ENCODE measurements at regions not wholly inside any gene's neighbourhood (a gene's known extent, or its start where the extent isn't known, plus 50 kb on each side); places are given as distances from the start of the nearest gene placed in this dataset.
"Not testable (repeated sequence)": the region's sequence is repeated elsewhere in the genome, so short reads cannot be mapped to it uniquely, and the experiment has no call there.

DNA sequence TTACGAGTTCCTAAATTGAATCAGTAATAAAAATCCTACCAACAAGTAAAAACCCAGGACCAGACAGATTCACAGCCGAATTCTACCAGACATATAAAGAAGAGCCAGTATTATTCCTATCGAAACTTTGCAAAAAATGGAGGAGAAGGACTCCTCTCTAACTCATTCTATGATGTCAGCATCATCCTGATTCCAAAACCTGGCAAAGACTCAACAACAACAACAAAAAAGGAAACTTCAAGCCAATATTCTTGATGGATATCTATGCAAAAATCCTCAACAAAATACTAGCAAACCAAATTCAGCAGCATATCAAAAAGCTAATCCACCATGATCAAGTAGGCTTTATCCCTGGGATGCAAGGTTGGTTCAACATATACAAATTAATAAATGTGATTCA lies 84.6 kb upstream of the ADRB2 start:
- not testable (repeated sequence) for DNase-seq (ENCODE audit: low read depth, low spot score)

DNA sequence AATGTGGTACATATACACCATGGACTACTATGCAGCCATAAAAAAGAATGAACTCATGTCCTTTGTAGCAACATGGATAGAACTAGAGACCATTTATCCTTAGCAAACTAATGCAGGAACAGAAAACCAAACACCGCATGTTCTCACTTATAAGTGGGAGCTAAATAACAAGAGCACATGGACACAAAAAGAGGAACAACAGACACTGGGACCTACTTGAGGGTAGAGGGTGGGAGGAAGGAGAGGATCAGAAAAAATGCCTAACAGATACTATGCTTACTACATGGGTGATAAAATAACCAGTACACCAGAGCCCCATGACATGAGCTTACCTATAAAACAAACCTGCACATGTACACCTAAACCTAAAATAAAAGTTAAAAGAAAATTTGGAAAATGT lies 82.0 kb upstream of the ADRB2 start:
- DNase-seq (ENCODE audit: low read depth, low spot score), result not testable (repeated sequence)

DNA sequence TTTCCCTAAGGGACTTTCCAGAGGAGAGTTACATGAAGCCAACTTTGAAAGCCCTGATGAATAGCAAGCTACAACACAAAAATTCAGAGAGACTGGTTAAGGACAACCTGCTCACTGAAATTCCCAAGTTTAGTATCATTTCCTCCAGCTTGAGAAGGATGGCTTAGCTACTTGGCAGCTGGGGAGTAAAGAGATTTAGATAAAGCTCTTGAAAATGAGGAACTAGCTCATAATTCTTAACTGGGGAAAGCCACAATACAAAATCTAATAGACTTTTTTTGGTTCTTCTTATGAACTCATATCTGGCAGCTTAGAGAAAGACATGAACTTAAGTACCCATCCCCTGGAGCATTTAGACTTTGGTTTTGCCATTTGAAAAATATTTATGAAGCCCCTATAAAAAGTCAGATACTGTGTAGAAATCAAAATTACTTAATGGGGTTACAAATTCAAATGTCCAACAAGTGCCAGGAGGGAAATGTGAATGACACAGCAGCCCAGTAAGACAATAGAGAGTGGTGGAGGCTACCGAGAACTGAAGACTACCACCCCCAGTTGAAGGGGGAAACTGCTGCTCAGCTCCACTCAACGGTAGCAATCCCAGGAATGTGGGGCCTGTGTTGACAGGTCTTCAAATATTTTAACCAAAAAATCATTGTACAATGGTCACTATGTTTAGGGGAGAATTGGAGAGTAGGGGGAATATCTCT lies 79.4 kb upstream of the ADRB2 start:
- DNase-seq (ENCODE audit: low read depth, low spot score), result no peak

DNA sequence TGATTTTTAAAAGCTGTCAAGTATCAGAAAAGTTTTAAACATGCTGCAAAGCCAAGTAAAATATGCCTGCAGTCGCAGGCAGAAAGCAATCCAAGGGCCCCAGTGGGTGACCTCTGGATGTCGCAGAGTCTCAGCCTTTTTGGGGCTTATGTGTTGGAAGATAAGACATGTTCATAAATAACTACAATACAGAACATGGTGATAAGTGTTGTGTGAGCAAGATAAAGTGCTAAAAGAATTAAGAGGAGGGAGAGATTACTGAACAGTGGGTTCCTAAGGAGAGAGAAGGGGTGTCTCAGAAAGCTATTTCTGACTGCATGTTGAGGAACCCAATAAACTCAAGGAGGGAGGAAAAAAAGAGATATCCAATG lies 78.9 kb upstream of the ADRB2 start:
- DNase-seq (ENCODE audit: low read depth, low spot score), result no peak

DNA sequence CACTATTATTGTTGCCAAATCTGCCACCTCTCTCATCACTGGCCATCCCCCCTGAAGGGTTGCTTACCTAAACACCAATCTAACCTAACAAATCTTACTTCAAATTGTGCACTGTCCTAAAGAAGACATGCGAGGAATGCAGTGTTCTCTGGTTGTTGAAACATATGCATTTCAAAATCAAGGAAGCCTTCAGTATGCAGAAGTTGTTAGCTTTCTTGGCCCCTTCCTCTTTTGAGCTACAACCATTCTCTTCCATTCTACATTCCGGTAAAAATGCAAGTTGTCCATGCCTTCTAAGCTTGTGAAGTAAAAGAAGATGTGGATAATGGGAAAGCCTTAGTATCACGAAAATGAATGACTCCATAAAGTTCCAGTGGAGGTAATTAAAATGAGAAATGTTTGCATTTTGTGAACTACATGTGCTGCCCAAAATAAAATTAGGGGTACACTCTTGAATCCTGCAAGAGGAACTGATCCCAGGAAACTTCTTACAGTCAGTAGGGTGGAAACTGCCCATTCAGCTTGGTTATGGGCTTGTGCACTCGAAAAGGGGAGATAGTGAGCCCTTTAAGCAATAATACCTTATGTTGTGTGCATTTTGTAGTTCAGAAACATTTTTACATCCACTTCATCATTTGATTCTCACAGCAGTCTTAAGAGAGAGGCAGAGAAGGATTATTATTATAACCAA lies 77.6 kb upstream of the ADRB2 start:
- no peak for DNase-seq (ENCODE audit: low read depth, low spot score)

DNA sequence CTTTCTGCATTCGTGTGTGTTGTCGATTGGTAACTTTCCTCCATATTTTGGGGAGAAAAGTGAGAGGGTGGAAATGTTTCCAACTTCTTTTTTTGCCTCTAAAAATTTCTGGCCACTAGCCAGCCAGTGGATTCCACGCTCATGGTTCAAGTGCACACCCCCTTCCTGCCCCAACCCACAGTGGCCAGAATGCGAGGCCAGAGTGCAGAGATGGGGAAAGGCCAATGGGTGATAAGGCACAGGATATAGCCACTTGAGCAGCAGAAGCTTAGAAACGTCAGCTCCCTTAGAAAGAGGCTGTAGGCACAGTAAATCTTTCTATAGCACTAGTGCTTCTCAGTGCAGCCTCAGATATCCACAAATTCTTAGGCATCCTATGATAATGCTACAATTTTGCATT lies 75.8 kb upstream of the ADRB2 start:
- DNase-seq (ENCODE audit: low read depth, low spot score), result no peak

DNA sequence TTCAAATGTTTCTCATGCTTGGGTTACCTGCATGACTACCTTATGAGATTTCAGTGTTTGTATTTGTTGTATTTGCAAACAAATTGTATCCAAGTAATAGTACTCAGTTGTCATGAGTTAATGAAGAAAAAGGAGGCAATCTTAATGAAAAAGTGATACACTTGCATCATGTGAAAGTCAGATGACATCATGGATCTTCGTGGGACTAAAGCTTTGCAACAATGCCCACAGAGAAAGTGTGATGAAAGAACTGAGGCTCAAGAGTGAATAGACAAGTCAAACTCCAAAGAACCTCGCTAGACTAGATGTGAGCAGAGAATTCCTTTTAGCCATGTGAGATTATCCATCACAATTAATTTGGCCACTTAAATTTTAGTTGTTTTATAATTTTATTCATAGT lies 75.4 kb upstream of the ADRB2 start:
- DNase-seq (ENCODE audit: low read depth, low spot score), result no peak

DNA sequence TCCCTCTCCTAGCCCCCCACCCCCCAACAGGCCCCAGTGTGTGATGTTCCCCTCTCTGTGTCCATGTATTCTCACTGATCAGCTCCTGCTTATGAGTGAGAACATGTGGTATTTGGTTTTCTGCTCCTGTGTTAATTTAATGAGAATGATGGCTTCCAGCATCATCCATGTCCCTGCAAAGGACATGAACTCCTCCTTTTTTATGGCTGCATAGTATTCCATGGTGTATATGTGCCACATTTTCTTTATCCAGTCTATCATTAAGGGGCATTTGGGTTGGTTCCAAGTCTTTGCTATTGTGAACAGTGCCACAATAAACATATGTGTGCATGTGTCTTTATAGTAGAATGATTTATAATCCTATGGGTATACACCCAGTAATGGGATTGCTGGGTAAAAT lies 74.0 kb upstream of the ADRB2 start:
- not testable (repeated sequence) for DNase-seq (ENCODE audit: low read depth, low spot score)

DNA sequence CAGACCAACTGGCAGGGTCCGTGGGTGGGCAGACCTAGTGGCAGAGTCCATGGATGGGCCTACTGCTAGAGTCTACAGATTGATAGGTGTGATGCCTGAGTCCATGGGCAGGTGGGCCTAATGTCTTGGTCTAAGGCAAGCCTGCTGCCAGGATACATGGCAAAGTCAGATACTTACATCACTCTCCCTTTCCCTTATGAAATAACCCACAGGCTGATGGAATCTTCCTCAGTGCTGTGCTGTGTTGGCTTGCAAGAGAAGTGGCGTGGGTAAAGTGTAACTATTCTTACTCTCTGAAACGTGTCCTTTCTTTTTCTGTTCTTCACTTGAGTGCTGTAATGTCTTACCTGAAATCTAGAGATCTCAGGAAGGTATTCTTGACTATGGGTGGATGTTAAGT lies 67.3 kb upstream of the ADRB2 start:
- DNase-seq (ENCODE audit: low read depth, low spot score), result no peak

DNA sequence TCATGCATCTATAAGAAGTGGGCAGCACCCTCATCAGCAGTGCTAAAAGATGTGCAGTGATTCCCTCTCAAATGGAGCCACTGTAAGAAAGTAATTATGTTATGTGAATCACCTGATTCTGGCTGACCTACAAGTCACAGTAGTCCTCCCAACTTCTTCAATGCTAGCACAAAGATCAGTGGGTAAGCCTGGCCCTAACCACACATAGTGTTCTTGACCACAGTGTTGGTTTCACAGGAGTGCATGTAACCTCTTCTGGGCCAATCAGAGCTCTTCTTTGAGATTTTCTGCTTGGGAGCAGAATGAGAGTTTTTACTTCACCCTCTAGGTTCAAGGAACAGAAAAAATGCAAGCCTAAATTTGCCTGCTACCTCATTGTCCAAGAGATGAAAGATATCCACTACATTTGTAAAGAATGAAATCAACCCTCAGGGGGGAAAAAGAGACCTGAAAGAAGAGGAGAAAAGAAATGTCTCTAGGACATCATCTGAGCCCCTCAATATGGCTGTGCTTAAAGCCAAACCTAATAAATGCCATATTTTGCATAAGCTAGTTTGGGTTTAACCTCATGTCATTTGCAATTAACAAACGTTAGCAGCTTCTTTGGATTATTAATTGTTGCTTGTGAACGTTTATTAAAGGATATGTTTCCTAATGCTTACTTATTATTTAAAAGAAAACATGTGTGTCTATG lies 65.3 kb upstream of the ADRB2 start:
- DNase-seq (ENCODE audit: low read depth, low spot score), result no peak

DNA sequence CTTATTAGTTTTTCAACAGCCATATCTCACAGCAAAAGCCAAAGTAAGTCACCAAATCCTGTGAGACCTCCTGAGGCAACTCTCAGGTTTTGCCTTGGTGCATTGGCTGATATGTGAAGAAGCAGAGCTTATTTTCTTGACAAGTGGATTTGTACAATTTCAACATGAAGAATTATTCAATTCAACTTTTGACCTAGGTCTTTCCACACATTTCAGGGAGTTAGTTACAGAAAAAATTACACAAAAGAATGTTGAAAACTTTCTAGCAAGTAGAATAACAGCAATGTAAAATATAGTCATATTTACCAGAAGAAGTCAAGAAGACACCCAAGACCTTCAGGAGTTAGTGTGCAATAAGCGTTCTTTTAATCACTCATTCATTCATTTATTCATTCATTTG lies 62.4 kb upstream of the ADRB2 start:
- DNase-seq (ENCODE audit: low read depth, low spot score), result no peak

DNA sequence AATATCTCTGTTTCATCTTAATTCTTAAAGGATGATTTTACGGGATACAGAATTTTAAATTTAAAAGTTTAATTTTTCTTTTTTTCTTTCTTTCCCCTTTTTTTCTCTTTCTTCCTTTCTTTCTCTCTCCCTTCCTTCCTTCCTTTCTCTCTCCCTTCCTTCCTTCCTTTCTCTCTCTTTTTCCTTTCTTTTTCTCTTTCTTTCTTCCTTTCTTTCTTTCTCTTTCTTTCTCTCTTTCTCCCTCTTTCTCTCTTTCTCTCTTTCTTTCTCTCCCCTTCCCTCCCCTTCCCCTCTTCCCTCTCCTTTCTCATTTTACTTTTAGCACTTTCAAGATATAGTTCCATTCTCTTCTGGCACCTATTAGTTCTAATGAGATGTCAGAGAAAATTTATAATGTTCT lies 61.4 kb upstream of the ADRB2 start:
- no peak for DNase-seq (ENCODE audit: low read depth, low spot score)

DNA sequence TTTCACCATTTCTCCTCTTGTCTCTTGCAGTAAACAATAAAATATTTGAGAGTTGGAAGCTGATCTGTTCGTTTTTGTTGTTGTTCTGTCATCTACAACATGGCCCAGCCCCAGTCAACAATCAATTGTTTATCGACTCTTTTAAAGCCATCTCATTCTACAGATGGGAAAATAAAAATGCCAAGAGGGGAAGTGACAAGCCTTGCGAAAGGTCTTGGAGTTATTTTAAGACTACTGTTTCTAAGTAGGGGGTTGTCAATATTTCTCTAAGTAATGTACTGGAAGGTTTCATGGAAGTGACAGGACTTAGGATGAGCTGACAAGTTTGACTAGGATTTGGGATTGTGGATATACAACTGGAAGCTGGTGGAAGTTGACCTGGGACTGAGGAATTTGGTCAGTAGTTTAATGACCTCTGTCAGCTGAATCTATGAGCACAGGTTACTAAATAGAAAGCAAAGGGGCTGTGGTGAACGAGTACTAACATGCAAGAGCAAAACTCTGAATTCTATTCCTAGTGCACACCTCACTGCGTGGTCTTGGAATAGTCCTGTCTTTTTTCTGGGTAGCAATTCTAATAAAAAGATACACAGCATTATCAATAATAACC lies 57.5 kb upstream of the ADRB2 start:
- no peak for DNase-seq (ENCODE audit: low read depth, low spot score)

DNA sequence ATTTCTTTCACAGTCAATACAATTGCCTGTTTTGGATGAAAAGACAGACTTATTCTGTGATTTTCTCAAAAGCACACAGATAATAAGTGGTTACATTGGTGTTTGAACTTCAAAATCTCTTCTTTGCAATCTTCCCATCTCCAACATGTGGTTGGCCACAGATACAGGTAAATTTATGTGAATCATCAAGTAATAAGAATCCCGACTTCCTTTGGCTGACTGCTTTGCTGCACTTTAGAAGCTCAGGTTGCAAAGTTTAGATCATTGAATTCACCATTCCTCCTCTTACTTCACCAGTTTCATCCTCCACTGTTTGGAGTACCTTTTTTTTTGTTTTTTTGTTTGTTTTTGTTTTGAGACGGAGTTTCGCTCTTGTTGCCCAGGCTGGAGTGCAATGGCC lies 56.5 kb upstream of the ADRB2 start:
- DNase-seq (ENCODE audit: low read depth, low spot score), result no peak

DNA sequence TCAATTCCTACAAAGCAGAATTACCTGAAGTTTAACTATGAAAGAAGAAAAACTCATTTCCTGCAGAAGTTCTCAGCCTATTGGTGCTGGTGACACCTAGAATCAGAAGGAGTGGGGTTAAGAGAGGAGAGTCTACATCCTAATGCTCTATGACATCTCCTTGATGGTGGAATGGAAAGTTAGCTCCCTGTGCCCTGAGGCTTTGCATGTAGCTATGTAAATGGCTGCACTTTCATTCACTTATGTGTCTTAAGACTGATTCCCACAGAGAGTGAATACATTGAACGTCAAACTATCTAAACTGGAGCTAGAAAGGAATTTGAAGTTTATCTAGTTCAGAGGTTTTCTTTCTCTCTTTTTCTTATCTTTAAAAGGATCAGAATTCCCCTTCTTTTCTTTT lies 52.1 kb upstream of the ADRB2 start:
- no peak for DNase-seq (ENCODE audit: low read depth, low spot score)

DNA sequence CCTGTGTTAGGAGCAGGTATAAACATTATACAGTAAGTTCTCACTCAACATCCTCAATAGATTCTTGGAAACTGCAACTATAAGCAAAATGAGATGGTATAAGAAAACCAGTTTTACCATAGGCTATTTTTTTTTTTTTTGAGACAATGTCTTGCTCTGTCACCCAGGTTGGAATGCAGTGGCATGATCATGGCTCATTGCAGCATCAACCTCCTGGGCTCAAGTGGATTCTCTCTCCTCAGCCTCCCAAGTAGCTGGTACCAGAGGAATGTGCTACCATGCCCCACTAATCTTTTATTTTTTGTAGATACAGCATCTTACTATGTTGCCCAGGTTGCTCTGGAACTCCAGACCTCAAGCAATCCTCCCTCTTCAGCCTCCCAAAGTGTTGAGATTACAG lies 50.1 kb upstream of the ADRB2 start:
- no peak for DNase-seq (ENCODE audit: low read depth, low spot score)
